IMR-90 (cell line): ENCODE measurements at regions not wholly inside any gene's neighbourhood (a gene's known extent, or its start where the extent isn't known, plus 50 kb on each side); places are given as distances from the start of the nearest gene placed in this dataset.

Experiments
- ATAC-seq: fragments of 200-7000 bp; cut with Tn5 transposase; 2 replicates; pipeline ENCODE4 v1.9.1; 2020; ENCODE audit warnings: low read depth, mild to moderate bottlenecking, moderate library complexity
- BruUV-seq: library from RNA; stranded (reverse); fragments of 400-500 nt; replicated peaks from 2 replicates; lab custom pipeline; 2021; lab: Mats Ljungman, UMichigan
- CTCF ChIA-PET: fragments of 300-600 bp; formaldehyde crosslinking; extraction: SDS; loops from one replicate; lab custom pipeline; 2021; ENCODE audit warnings: antibody characterized with exemption; lab: Yijun Ruan, JAX
- POLR2A ChIA-PET: fragments of 300-600 bp; sonication (Branson Sonifier 250); formaldehyde crosslinking; loops from one replicate; lab custom pipeline; 2022; ENCODE audit warnings: antibody characterized with exemption; ENCODE audit not compliant: unreplicated experiment; lab: Charles Lee
- DNase-seq: peaks from one replicate; pipeline ENCODE4 v3.0.0; 2013
- H2AFZ ChIP-seq: replicated peaks from 2 replicates; pipeline ENCODE3; 2013; ENCODE audit warnings: low read length, mild to moderate bottlenecking; ENCODE audit not compliant: poor library complexity
- H2AK5ac ChIP-seq: 2 replicates; pipeline ENCODE4 v1.6.1; 2013; ENCODE audit warnings: low read depth, low read length, inconsistent platforms
- H2AK9ac ChIP-seq: replicated peaks from 2 replicates; pipeline ENCODE3; 2013; ENCODE audit warnings: mild to moderate bottlenecking, low read depth, low read length, moderate library complexity; ENCODE audit not compliant: poor library complexity
- H2BK120ac ChIP-seq: 2 replicates; pipeline ENCODE4 v1.6.1; 2013; ENCODE audit warnings: low read depth, low read length, inconsistent platforms
- H2BK15ac ChIP-seq: 3 replicates; pipeline ENCODE4 v1.6.1; 2013; ENCODE audit warnings: low read depth, low read length, inconsistent platforms
- H2BK20ac ChIP-seq: 2 replicates; pipeline ENCODE4 v1.6.1; 2013; ENCODE audit warnings: low read depth, mild to moderate bottlenecking, inconsistent platforms, low read length, moderate library complexity
- H2BK5ac ChIP-seq: 2 replicates; pipeline ENCODE4 v1.6.1; 2013; ENCODE audit warnings: mild to moderate bottlenecking, low read depth, low read length, inconsistent platforms; ENCODE audit not compliant: poor library complexity, severe bottlenecking
- H3K14ac ChIP-seq: replicated peaks from 2 replicates; pipeline ENCODE4 v1.6.1; 2013; ENCODE audit warnings: low read depth, low read length, inconsistent platforms
- H3K18ac ChIP-seq: 2 replicates; pipeline ENCODE4 v1.6.1; 2013; ENCODE audit warnings: low read depth, low read length, control low read depth
- H3K23ac ChIP-seq: 2 replicates; pipeline ENCODE4 v1.6.1; 2013; ENCODE audit warnings: low read depth, low read length, inconsistent platforms
- H3K27ac ChIP-seq: 2 replicates; pipeline ENCODE4 v1.5.1; 2013; ENCODE audit warnings: mild to moderate bottlenecking, control low read depth, low read length; ENCODE audit not compliant: insufficient read depth
- H3K27me3 ChIP-seq: 2 replicates; pipeline ENCODE4 v1.6.1; 2013; ENCODE audit warnings: low read length; ENCODE audit not compliant: control insufficient read depth, insufficient read depth
- H3K36me3 ChIP-seq: 2 replicates; pipeline ENCODE4 v1.6.1; 2013; ENCODE audit warnings: low read length, mixed read lengths; ENCODE audit not compliant: control insufficient read depth, insufficient read depth
- H3K4ac ChIP-seq: 2 replicates; pipeline ENCODE4 v1.6.1; 2013; ENCODE audit warnings: low read depth, low read length, inconsistent platforms
- H3K4me1 ChIP-seq: 2 replicates; pipeline ENCODE4 v1.6.1; 2013; ENCODE audit warnings: low read length, mixed read lengths; ENCODE audit not compliant: control insufficient read depth, insufficient read depth
- H3K4me2 ChIP-seq: 2 replicates; pipeline ENCODE4 v1.6.1; 2013; ENCODE audit warnings: low read depth, mild to moderate bottlenecking, control low read depth, low read length, moderate library complexity
- H3K4me3 ChIP-seq: 2 replicates; pipeline ENCODE4 v1.5.1; 2013; ENCODE audit warnings: low read depth, mild to moderate bottlenecking, control low read depth, low read length, moderate library complexity; ENCODE audit not compliant: insufficient read depth
- H3K56ac ChIP-seq: 2 replicates; pipeline ENCODE4 v1.6.1; 2013; ENCODE audit warnings: low read length, inconsistent platforms; ENCODE audit not compliant: insufficient read depth; ENCODE audit errors: extremely low read depth
- H3K79me1 ChIP-seq, 2 experiments: 2 replicates each; pipeline ENCODE4 v1.6.1; 2013; ENCODE audit warnings: low read length in 2 of 2, inconsistent platforms in 1 of 2, low read depth in 1 of 2
- H3K9ac ChIP-seq: 2 replicates; pipeline ENCODE4 v1.6.1; 2013; ENCODE audit warnings: low read depth, low read length, control low read depth
- H3K9me1 ChIP-seq: 2 replicates; pipeline ENCODE4 v1.6.1; 2013; ENCODE audit warnings: low read length, inconsistent platforms; ENCODE audit not compliant: insufficient read depth
- H3K9me3 ChIP-seq: 2 replicates; pipeline ENCODE4 v1.6.1; 2013; ENCODE audit warnings: low read length; ENCODE audit not compliant: control insufficient read depth, insufficient read depth
- H4K20me1 ChIP-seq: 2 replicates; pipeline ENCODE4 v1.6.1; 2013; ENCODE audit warnings: low read length, inconsistent platforms; ENCODE audit not compliant: insufficient read depth
- H4K5ac ChIP-seq: 2 replicates; pipeline ENCODE4 v1.6.1; 2013; ENCODE audit warnings: mild to moderate bottlenecking, low read depth, low read length, control low read depth
- H4K8ac ChIP-seq, 2 experiments: 2 replicates each; pipeline ENCODE4 v1.6.1; 2013; ENCODE audit warnings: low read depth in 2 of 2, low read length in 2 of 2, control low read depth in 1 of 2, inconsistent platforms in 1 of 2
- H4K91ac ChIP-seq: 2 replicates; pipeline ENCODE4 v1.6.1; 2013; ENCODE audit warnings: low read depth, low read length, inconsistent platforms; ENCODE audit not compliant: insufficient read depth
- ELK1 ChIP-seq: fragments of 150-350 bp; IDR thresholded peaks from 2 replicates; pipeline ENCODE4 v1.6.1; 2016; ENCODE audit warnings: low read depth, mild to moderate bottlenecking, low read length, moderate library complexity, borderline replicate concordance
- FOS ChIP-seq: fragments of 150-350 bp; IDR thresholded peaks from 2 replicates; pipeline ENCODE4 v1.6.1; 2016; ENCODE audit warnings: low read depth, low read length
- MAFK ChIP-seq: IDR thresholded peaks from 2 replicates; pipeline ENCODE4 v1.6.1; 2012; ENCODE audit warnings: low read depth, low read length, improper control_type of control experiment
- MAZ ChIP-seq: IDR thresholded peaks from 2 replicates; pipeline ENCODE4 v1.6.1; 2012; ENCODE audit warnings: low read depth, mild to moderate bottlenecking, low read length, improper control_type of control experiment, moderate library complexity, borderline replicate concordance
- POLR2A ChIP-seq: IDR thresholded peaks from 2 replicates; pipeline ENCODE4 v1.6.1; 2012; ENCODE audit warnings: mild to moderate bottlenecking, low read depth, low read length
- RCOR1 ChIP-seq: IDR thresholded peaks from 2 replicates; pipeline ENCODE4 v1.6.1; 2012; ENCODE audit warnings: mild to moderate bottlenecking, low read length, improper control_type of control experiment; ENCODE audit not compliant: insufficient replicate concordance
- RFX5 ChIP-seq: IDR thresholded peaks from 2 replicates; pipeline ENCODE4 v1.8.0; 2012; ENCODE audit warnings: low read depth, mild to moderate bottlenecking, low read length, moderate library complexity
- USF2 ChIP-seq: fragments of 150-350 bp; IDR thresholded peaks from 2 replicates; pipeline ENCODE4 v1.6.1; 2017; ENCODE audit warnings: mild to moderate bottlenecking, antibody characterized with exemption, low read length, low read depth
- WGBS, 2 experiments: methylation state at CpG; one replicate each; pipeline versions ENCODE4 v1.1.5 to v1.1.7; 2013; ENCODE audit warnings: missing lambda C conversion rate in 2 of 2; ENCODE audit not compliant: insufficient read length in 1 of 2; ENCODE audit errors: extremely low coverage in 2 of 2; 5-methylcytosine and 5-hydroxymethylcytosine counted together
- dilution Hi-C: fragments of 300-500 bp; cut with HindIII; formaldehyde crosslinking; loops from one replicate; pipeline ENCODE4 v1.14.3; 2018; ENCODE audit warnings: low sequenced_read_pairs; ENCODE audit not compliant: unreplicated experiment
- in situ Hi-C: fragments of 300-500 bp; cut with MboI; formaldehyde crosslinking; loops from 3 replicates; pipeline ENCODE4 v1.14.3; 2019; ENCODE audit warnings: low sequenced_read_pairs, inconsistent platforms, mixed read lengths
- intact Hi-C: fragments of 100-400 bp; cut with micrococcal nuclease; formaldehyde crosslinking; loops from 2 replicates; pipeline ENCODE4 v1.10.0; 2022

- Histone ChIP-seq H3K4me3 (no peak overlapping the region), H3K23ac (no peak overlapping the region), H3K4me1 (no peaks in the 10 kb centered on the region), H3K14ac (no peak overlapping the region), H3K4me2 (no peak overlapping the region), H3K9ac (no peak overlapping the region), H4K8ac (no peak overlapping the region), H3K79me1 (no peaks in the 10 kb centered on the region), H4K91ac (no peak overlapping the region), H2AK5ac (no peak overlapping the region), H3K36me3 (no peaks in the 10 kb centered on the region), H2BK15ac (no peak overlapping the region), H2AK9ac (no peak overlapping the region), H3K27me3 (no peaks in the 10 kb centered on the region), H3K4ac (no peak overlapping the region), H2AFZ (no peak overlapping the region), H3K18ac (no peak overlapping the region), H4K20me1 (no peaks in the 10 kb centered on the region), H3K9me1 (no peaks in the 10 kb centered on the region), H2BK5ac (no peak overlapping the region), H2BK120ac (no peak overlapping the region), H2BK20ac (no peak overlapping the region), H3K9me3 (no peaks in the 10 kb centered on the region), H4K5ac (no peak overlapping the region), H3K56ac (no peak overlapping the region), H3K27ac (no peak overlapping the region)
- dilution Hi-C loops (no loop called here), intact Hi-C loops (no loop called here), in situ Hi-C loops (no loop called here)
- no CpG with 5 or more reads among the region's 12 CpGs for WGBS, 2 experiments
- no TSS peak for BruUV-seq
- ATAC-seq = peak; percentile 69
- TF ChIP-seq MAZ (no peak), MAFK (no peak), ELK1 (no peak), POLR2A (no peak), RCOR1 (no peak), FOS (no peak), RFX5 (no peak), USF2 (no peak)
- ChIA-PET CTCF (no interaction called here), POLR2A (no interaction called here)
- DNase-seq = peak; percentile 49
Measured at GRCh38 chr1:87426463-87427249, 98.0 kb downstream of the LMO4 start.
